ENCODE measurements at regions not wholly inside any gene's neighbourhood (a gene's known extent, or its start where the extent isn't known, plus 50 kb on each side); places are given as distances from the start of the nearest gene placed in this dataset.

GRCh38 chr1:220991959-220992704 lies 112.9 kb downstream of the HLX start:
- no peak overlapping the region for H3K27ac ChIP-seq (ENCODE audit: poor library complexity, severe bottlenecking)
- ATAC-seq (ENCODE audit: low read depth) (no peak), DNase-seq (ENCODE audit: low spot score) (no peak)
- no peaks in the 10 kb centered on the region for H3K9me3 ChIP-seq (ENCODE audit: severe bottlenecking)
- no peaks in the 10 kb centered on the region for H3K36me3 ChIP-seq (ENCODE audit: low read depth)
- TF ChIP-seq CTCF (IDR thresholded peaks at IDR 0.05; ENCODE audit: poor library complexity, severe bottlenecking), result no peak
- no peaks in the 10 kb centered on the region for H3K4me1 ChIP-seq (ENCODE audit: insufficient read depth, poor library complexity, severe bottlenecking)
- H3K4me3 ChIP-seq (ENCODE audit: severe bottlenecking), result no peak overlapping the region
- no peaks in the 10 kb centered on the region for H3K27me3 ChIP-seq (ENCODE audit: insufficient read depth, poor library complexity, severe bottlenecking)

- no peak for TF ChIP-seq CTCF (IDR thresholded peaks at IDR 0.05; ENCODE audit: poor library complexity, severe bottlenecking)
These were observed 113.4 kb downstream of the HLX start for GRCh38 chr1:220992705-220993052.

GRCh38 chr1:220994671-220995070 lies 115.4 kb downstream of the HLX start:
- Histone ChIP-seq H3K9me3 (ENCODE audit: severe bottlenecking) (no peaks in the 10 kb centered on the region), H3K4me1 (ENCODE audit: insufficient read depth, poor library complexity, severe bottlenecking) (no peaks in the 10 kb centered on the region), H3K27me3 (ENCODE audit: insufficient read depth, poor library complexity, severe bottlenecking) (no peaks in the 10 kb centered on the region), H3K4me3 (ENCODE audit: severe bottlenecking) (no peak overlapping the region), H3K27ac (ENCODE audit: poor library complexity, severe bottlenecking) (no peak overlapping the region), H3K36me3 (ENCODE audit: low read depth) (no peaks in the 10 kb centered on the region)
- TF ChIP-seq CTCF (IDR thresholded peaks at IDR 0.05; ENCODE audit: poor library complexity, severe bottlenecking), result no peak
- ATAC-seq (ENCODE audit: low read depth) (no peak), DNase-seq (ENCODE audit: low spot score) (no peak)

More at GRCh38 chr1:220992705-220993052, 113.4 kb downstream of the HLX start:
- Histone ChIP-seq H3K27ac (ENCODE audit: poor library complexity, severe bottlenecking) (no peak overlapping the region), H3K36me3 (ENCODE audit: low read depth) (no peaks in the 10 kb centered on the region), H3K9me3 (ENCODE audit: severe bottlenecking) (no peaks in the 10 kb centered on the region), H3K4me1 (ENCODE audit: insufficient read depth, poor library complexity, severe bottlenecking) (no peaks in the 10 kb centered on the region), H3K27me3 (ENCODE audit: insufficient read depth, poor library complexity, severe bottlenecking) (no peaks in the 10 kb centered on the region), H3K4me3 (ENCODE audit: severe bottlenecking) (no peak overlapping the region)
- ATAC-seq (ENCODE audit: low read depth), result no peak
- no peak for DNase-seq (ENCODE audit: low spot score)

GRCh38 chr1:220997791-220998190 lies 118.5 kb downstream of the HLX start:
- DNase-seq (ENCODE audit: low spot score) (no peak), ATAC-seq (ENCODE audit: low read depth) (no peak)
- Histone ChIP-seq H3K9me3 (ENCODE audit: severe bottlenecking) (no peaks in the 10 kb centered on the region), H3K27me3 (ENCODE audit: insufficient read depth, poor library complexity, severe bottlenecking) (no peaks in the 10 kb centered on the region), H3K27ac (ENCODE audit: poor library complexity, severe bottlenecking) (no peak overlapping the region), H3K4me3 (ENCODE audit: severe bottlenecking) (no peak overlapping the region), H3K36me3 (ENCODE audit: low read depth) (no peaks in the 10 kb centered on the region), H3K4me1 (ENCODE audit: insufficient read depth, poor library complexity, severe bottlenecking) (no peaks in the 10 kb centered on the region)
- TF ChIP-seq CTCF (IDR thresholded peaks at IDR 0.05; ENCODE audit: poor library complexity, severe bottlenecking), result no peak

Measured in RWPE2 (cell line).